ENCODE measurements at regions not wholly inside any gene's neighbourhood (a gene's known extent, or its start where the extent isn't known, plus 50 kb on each side); places are given as distances from the start of the nearest gene placed in this dataset.

GRCh38 chr6:95145457-95145856 is 431.9 kb upstream of the MANEA start (continued):
- TF ChIP-seq RXRA (IDR thresholded peaks at IDR 0.05; ENCODE audit: borderline replicate concordance, low read depth) (no peak), TAF1 (IDR thresholded peaks at IDR 0.05; ENCODE audit: borderline replicate concordance, low read depth, low read length) (no peak), USF1 (IDR thresholded peaks at IDR 0.05; ENCODE audit: borderline replicate concordance, low read depth) (no peak), NFIC (IDR thresholded peaks at IDR 0.05; ENCODE audit: borderline replicate concordance) (no peak)

- Histone ChIP-seq H3K4me3 (ENCODE audit: low read depth in 2 of 2, low read length in 1 of 2) (no peak overlapping the region), H3K9me2 (no peaks in the 10 kb centered on the region), H3K36me3 (replicated peaks in 1 of 2; ENCODE audit: control insufficient read depth in 1 of 2, insufficient read depth in 2 of 2, low read length in 1 of 2) (no peaks in the 10 kb centered on the region), H3K27me3 (ENCODE audit: insufficient read depth) (no peaks in the 10 kb centered on the region), H2AFZ (ENCODE audit: low read depth) (no peak overlapping the region), H3K9me3 (no peaks in the 10 kb centered on the region), H3K4me2 (no peak overlapping the region), H3K27ac (ENCODE audit: low read depth in 2 of 2, low read length in 1 of 2) (no peak overlapping the region), H4K20me1 (ENCODE audit: insufficient read depth) (no peaks in the 10 kb centered on the region), H3F3A (replicated peaks; ENCODE audit: insufficient read depth) (no peaks in the 10 kb centered on the region), H3K4me1 (ENCODE audit: control insufficient read depth in 1 of 2, insufficient read depth in 2 of 2, low read depth in 1 of 2, low read length in 1 of 2) (no peaks in the 10 kb centered on the region), H3K9ac (no peak overlapping the region), H3K79me2 (ENCODE audit: insufficient read depth) (no peaks in the 10 kb centered on the region)
- TF ChIP-seq FOXM1 (IDR thresholded peaks at IDR 0.05; ENCODE audit: low read depth), result no peak
- TF ChIP-seq EZH2phosphoT487 (IDR thresholded peaks at IDR 0.05; ENCODE audit: borderline replicate concordance, low read depth), result no peak
- TF ChIP-seq TEAD4 (IDR thresholded peaks at IDR 0.05; ENCODE audit: borderline replicate concordance, insufficient read depth), result no peak
- TF ChIP-seq IRF3 (IDR thresholded peaks at IDR 0.05; ENCODE audit: low read depth, low read length), result no peak
- TF ChIP-seq RAD21 (IDR thresholded peaks at IDR 0.05; ENCODE audit: low read length), result no peak
- CTCF ChIA-PET, result interaction anchor here (0.6 to 1.4 kb wide), 2 partner anchors 9 to 10 kb away, joined by 3 read pairs; no protein-coding TSS in a partner anchor
- POLR2A ChIA-PET, result no interaction called here
- no peak for DNase-seq
Observed at GRCh38 chr6:95159557-95159956, 417.8 kb upstream of the MANEA start.

GRCh38 chr6:95169775-95170174 is 407.6 kb upstream of the MANEA start:
- H3K9me3 ChIP-seq, result no peaks in the 10 kb centered on the region
- H3K9ac ChIP-seq, result no peak overlapping the region
- POLR2A ChIA-PET, result no interaction called here
- no peak overlapping the region for H3K4me3 ChIP-seq (ENCODE audit: low read depth in 2 of 2, low read length in 1 of 2)
- no peaks in the 10 kb centered on the region for H3K79me2 ChIP-seq (ENCODE audit: insufficient read depth)
- no peaks in the 10 kb centered on the region for H3K36me3 ChIP-seq (replicated peaks in 1 of 2; ENCODE audit: control insufficient read depth in 1 of 2, insufficient read depth in 2 of 2, low read length in 1 of 2)
- no peak for DNase-seq
- no peaks in the 10 kb centered on the region for H4K20me1 ChIP-seq (ENCODE audit: insufficient read depth)
- H3F3A ChIP-seq (replicated peaks; ENCODE audit: insufficient read depth), result no peaks in the 10 kb centered on the region
- no peaks in the 10 kb centered on the region for H3K27me3 ChIP-seq (ENCODE audit: insufficient read depth)
- CTCF ChIA-PET, result interaction anchor here (0.7 to 1.5 kb wide), 5 partner anchors 10 to 78 kb away, joined by 3 to 5 read pairs (median 3); no protein-coding TSS in a partner anchor
- H3K4me2 ChIP-seq, result no peak overlapping the region
- H2AFZ ChIP-seq (ENCODE audit: low read depth), result no peak overlapping the region
- TF ChIP-seq IRF3 (IDR thresholded peaks at IDR 0.05; ENCODE audit: low read depth, low read length) (no peak), RXRA (IDR thresholded peaks at IDR 0.05; ENCODE audit: borderline replicate concordance, low read depth) (no peak), NRF1 (IDR thresholded peaks at IDR 0.05; ENCODE audit: low read depth, low read length) (no peak)
- H3K4me1 ChIP-seq (ENCODE audit: control insufficient read depth in 1 of 2, insufficient read depth in 2 of 2, low read depth in 1 of 2, low read length in 1 of 2), result no peaks in the 10 kb centered on the region
- 24% methylated on average over 1 of the region's 2 CpGs for WGBS (ENCODE audit: low lambda C conversion rate)
- H3K9me2 ChIP-seq, result no peaks in the 10 kb centered on the region
- no peak overlapping the region for H3K27ac ChIP-seq (ENCODE audit: low read depth in 2 of 2, low read length in 1 of 2)
